ENCODE measurements at regions not wholly inside any gene's neighbourhood (a gene's known extent, or its start where the extent isn't known, plus 50 kb on each side); places are given as distances from the start of the nearest gene placed in this dataset.

DNA sequence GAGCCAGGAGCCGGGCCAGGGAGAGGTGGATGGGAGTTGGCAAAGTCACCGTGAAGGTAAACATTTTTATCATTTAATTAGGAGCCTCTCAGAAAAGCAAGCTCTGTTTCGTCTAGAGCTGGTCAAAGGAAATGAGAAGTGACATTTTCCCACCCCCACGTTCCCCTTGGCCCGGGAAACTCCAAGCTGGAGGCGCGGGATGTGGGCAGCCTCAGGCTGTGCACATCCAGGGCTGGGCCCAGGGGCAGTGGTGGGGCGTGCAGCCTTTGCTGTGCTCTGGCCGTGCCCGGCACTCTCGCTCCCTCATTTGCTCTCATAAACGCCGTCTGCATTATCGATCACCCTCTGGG lies 135.6 kb upstream of the RET start:
- H3K4me2 ChIP-seq: no peak overlapping the region
- H3K9me3 ChIP-seq (ENCODE audit: insufficient read depth, low read depth): no peaks in the 10 kb centered on the region
- H3K27me3 ChIP-seq (ENCODE audit: insufficient read depth, low read depth): peaks cover 30% of the 10 kb centered on the region; the same call in 1 of the 2 replicates
- H3K4me1 ChIP-seq (replicated peaks; ENCODE audit: insufficient read depth): no peaks in the 10 kb centered on the region
- ChIA-PET POLR2A (ENCODE audit: unreplicated experiment) (no interaction called here), CTCF (no interaction called here)
- BruUV-seq (replicated peaks): no TSS peak
- no peaks in the 10 kb centered on the region for H3K9me2 ChIP-seq (ENCODE audit: insufficient read depth)
- DNase-seq: no peak
- no peak overlapping the region for H3K4me3 ChIP-seq
- no peak for TF ChIP-seq EZH2 (IDR thresholded peaks at IDR 0.05; ENCODE audit: low read depth)
- TF ChIP-seq, protein P1, sequence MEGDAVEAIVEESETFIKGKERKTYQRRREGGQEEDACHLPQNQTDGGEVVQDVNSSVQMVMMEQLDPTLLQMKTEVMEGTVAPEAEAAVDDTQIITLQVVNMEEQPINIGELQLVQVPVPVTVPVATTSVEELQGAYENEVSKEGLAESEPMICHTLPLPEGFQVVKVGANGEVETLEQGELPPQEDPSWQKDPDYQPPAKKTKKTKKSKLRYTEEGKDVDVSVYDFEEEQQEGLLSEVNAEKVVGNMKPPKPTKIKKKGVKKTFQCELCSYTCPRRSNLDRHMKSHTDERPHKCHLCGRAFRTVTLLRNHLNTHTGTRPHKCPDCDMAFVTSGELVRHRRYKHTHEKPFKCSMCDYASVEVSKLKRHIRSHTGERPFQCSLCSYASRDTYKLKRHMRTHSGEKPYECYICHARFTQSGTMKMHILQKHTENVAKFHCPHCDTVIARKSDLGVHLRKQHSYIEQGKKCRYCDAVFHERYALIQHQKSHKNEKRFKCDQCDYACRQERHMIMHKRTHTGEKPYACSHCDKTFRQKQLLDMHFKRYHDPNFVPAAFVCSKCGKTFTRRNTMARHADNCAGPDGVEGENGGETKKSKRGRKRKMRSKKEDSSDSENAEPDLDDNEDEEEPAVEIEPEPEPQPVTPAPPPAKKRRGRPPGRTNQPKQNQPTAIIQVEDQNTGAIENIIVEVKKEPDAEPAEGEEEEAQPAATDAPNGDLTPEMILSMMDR (conservative IDR thresholded peaks at IDR 0.05): no peak
- H3F3A ChIP-seq (ENCODE audit: insufficient read depth, low read depth): no peaks in the 10 kb centered on the region
- H4K20me1 ChIP-seq (ENCODE audit: insufficient read depth): no peaks in the 10 kb centered on the region
- H3K27ac ChIP-seq: no peak overlapping the region
- no peak overlapping the region for H2AFZ ChIP-seq
- intact Hi-C loops (cut with micrococcal nuclease; ENCODE audit: unreplicated experiment): no loop called here
- H3K36me3 ChIP-seq (ENCODE audit: low read depth): no peaks in the 10 kb centered on the region
- no peaks in the 10 kb centered on the region for H3K79me2 ChIP-seq (ENCODE audit: low read depth)

DNA sequence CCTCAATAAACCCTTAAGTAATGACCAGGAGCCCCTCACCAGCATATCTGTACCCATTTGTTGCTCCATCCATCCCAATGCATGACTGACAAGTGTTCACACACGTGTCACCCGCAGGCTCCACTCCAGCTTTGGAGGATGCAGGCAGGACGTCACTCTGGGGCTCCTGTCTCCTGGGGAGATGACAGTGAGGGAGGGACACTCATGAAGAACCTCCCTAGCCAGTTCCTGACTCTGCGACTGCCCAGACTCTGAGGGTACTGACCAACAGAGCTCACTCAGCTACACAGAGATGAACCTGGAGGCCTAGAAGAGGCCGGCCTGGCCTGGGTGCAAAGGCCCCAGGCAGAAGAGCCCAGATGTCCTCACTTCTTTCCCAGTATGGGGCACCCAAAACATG lies 135.1 kb upstream of the RET start:
- no peak overlapping the region for H3K4me2 ChIP-seq
- intact Hi-C loops (cut with micrococcal nuclease; ENCODE audit: unreplicated experiment): no loop called here
- H3K4me1 ChIP-seq (replicated peaks; ENCODE audit: insufficient read depth): no peaks in the 10 kb centered on the region
- no peaks in the 10 kb centered on the region for H3K36me3 ChIP-seq (ENCODE audit: low read depth)
- CTCF ChIA-PET: no interaction called here
- H3K9me3 ChIP-seq (ENCODE audit: insufficient read depth, low read depth): no peaks in the 10 kb centered on the region
- BruUV-seq (replicated peaks): no TSS peak
- no peak overlapping the region for H2AFZ ChIP-seq
- POLR2A ChIA-PET (ENCODE audit: unreplicated experiment): no interaction called here
- TF ChIP-seq EZH2 (IDR thresholded peaks at IDR 0.05; ENCODE audit: low read depth): no peak
- TF ChIP-seq, protein P1 (conservative IDR thresholded peaks at IDR 0.05): no peak
- H4K20me1 ChIP-seq (ENCODE audit: insufficient read depth): no peaks in the 10 kb centered on the region
- H3K79me2 ChIP-seq (ENCODE audit: low read depth): no peaks in the 10 kb centered on the region
- no peak for DNase-seq
- H3K27me3 ChIP-seq (ENCODE audit: insufficient read depth, low read depth): peaks cover 25% of the 10 kb centered on the region; the same call in 1 of the 2 replicates
- no peaks in the 10 kb centered on the region for H3K9me2 ChIP-seq (ENCODE audit: insufficient read depth)
- no peaks in the 10 kb centered on the region for H3F3A ChIP-seq (ENCODE audit: insufficient read depth, low read depth)
- H3K27ac ChIP-seq: no peak overlapping the region
- H3K4me3 ChIP-seq: no peak overlapping the region

DNA sequence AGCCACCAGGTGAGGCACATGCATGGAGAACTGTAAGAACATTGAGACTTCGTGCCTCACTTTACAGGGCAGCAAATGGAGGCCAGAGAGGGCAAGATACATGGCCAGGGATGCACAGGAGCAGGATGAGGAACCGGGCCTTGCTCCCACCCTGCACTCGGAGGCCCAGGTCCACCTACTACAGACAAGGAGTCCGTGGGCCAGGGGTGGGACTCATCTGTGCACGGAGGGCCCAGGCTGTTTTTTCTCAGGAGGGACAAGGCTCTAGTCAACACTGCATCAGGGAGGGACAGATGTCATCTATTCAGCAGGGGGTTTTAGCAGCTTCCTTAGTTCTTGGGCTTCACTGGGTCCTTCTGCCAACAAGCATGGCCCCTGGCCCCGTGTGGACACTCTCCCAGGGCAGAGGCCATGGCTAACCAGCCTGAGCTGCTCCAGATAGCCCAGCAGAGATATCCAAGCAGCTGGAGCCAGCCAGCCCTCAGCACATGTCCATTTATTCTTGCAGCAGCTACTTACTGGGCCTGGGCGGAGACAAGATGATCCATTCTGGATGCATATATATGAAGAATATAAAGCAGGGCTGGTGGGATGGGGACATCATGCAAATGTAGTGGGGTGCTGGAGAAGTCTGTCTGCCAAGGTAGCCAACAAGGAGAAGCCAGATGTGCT lies 134.5 kb upstream of the RET start:
- H3K9me3 ChIP-seq (ENCODE audit: insufficient read depth, low read depth): no peaks in the 10 kb centered on the region
- no peaks in the 10 kb centered on the region for H3F3A ChIP-seq (ENCODE audit: insufficient read depth, low read depth)
- peaks cover 19% of the 10 kb centered on the region; the same call in 1 of the 2 replicates for H3K27me3 ChIP-seq (ENCODE audit: insufficient read depth, low read depth)
- no peak for DNase-seq
- no peaks in the 10 kb centered on the region for H3K4me1 ChIP-seq (replicated peaks; ENCODE audit: insufficient read depth)
- no peaks in the 10 kb centered on the region for H3K79me2 ChIP-seq (ENCODE audit: low read depth)
- no peak overlapping the region for H3K4me3 ChIP-seq
- no peak overlapping the region for H3K4me2 ChIP-seq
- no TSS peak for BruUV-seq (replicated peaks)
- H2AFZ ChIP-seq: no peak overlapping the region
- no peaks in the 10 kb centered on the region for H4K20me1 ChIP-seq (ENCODE audit: insufficient read depth)
- ChIA-PET POLR2A (ENCODE audit: unreplicated experiment) (no interaction called here), CTCF (no interaction called here)
- H3K36me3 ChIP-seq (ENCODE audit: low read depth): no peaks in the 10 kb centered on the region
- intact Hi-C loops (cut with micrococcal nuclease; ENCODE audit: unreplicated experiment): no loop called here
- TF ChIP-seq EZH2 (IDR thresholded peaks at IDR 0.05; ENCODE audit: low read depth): no peak
- TF ChIP-seq, protein P1 (conservative IDR thresholded peaks at IDR 0.05): no peak
- no peaks in the 10 kb centered on the region for H3K9me2 ChIP-seq (ENCODE audit: insufficient read depth)
- no peak overlapping the region for H3K27ac ChIP-seq

All from PC-9 (cell line).